GM18517 (cell line): ENCODE measurements at regions not wholly inside any gene's neighbourhood (a gene's known extent, or its start where the extent isn't known, plus 50 kb on each side); places are given as distances from the start of the nearest gene placed in this dataset.

ENCODE experiments used
- ATAC-seq: cut with Tn5 transposase; IDR thresholded peaks from one replicate; pipeline ENCODE4 v1.9.1; 2021; ENCODE audit warnings: mild to moderate bottlenecking, moderate library complexity; ENCODE audit not compliant: unreplicated experiment

- no peak for ATAC-seq
These were observed 170.2 kb upstream of the NUDT6 start for GRCh38 chr4:123092586-123092985.

- ATAC-seq, result no peak
These were observed 170.8 kb upstream of the NUDT6 start for GRCh38 chr4:123093236-123093635.

- ATAC-seq, result no peak
These were observed 173.6 kb upstream of the NUDT6 start for GRCh38 chr4:123096038-123096437.

GRCh38 chr4:123102897-123103471, 180.6 kb upstream of the NUDT6 start:
- peak; percentile 83 for ATAC-seq

- no peak for ATAC-seq
These were observed 182.1 kb upstream of the NUDT6 start for GRCh38 chr4:123104310-123105025.

DNA sequence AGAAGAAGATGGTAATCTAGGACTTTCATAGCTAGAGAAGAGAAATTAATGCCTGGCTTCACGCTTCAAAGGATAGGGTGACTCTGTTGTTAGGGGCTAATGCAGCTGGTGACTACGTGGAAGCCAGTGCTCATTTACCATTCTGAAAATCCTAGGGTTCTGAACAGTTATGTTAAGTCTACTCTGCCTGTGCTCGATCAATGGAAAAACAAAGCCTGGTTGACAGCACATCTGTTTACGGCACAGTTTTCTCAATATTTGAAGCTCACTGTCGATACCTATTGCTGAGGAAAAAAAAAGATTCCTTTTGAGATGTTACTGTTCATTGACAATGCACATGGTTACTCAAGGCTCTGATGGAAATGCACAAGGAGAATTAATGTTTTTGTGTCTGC, 182.6 kb upstream of the NUDT6 start:
- no peak for ATAC-seq

GRCh38 chr4:123106747-123107146, 184.3 kb upstream of the NUDT6 start:
- ATAC-seq, result no peak

GRCh38 chr4:123107444-123108252, 185.3 kb upstream of the NUDT6 start:
- ATAC-seq, result no peak

- ATAC-seq, result no peak
These were observed 186.7 kb upstream of the NUDT6 start for GRCh38 chr4:123109139-123109538.

DNA sequence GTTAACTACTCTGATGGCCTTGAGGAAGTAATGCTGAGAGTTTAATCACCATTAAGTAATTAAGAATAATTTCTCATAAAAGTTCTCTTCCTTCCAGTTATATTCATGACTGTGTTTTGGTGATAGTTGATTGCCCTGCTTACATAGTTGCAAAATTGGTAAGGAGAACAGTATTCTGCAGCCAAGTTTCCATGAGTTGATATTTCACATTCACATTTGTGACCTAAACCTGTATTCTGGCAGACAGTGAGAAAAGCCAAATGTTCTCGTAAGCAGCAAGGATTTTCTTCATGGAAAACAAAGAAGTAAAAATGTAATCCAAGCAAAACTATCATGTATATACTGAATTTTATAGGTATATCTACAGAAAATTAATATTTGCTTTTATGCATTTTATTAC, 187.8 kb upstream of the NUDT6 start:
- ATAC-seq, result no peak

DNA sequence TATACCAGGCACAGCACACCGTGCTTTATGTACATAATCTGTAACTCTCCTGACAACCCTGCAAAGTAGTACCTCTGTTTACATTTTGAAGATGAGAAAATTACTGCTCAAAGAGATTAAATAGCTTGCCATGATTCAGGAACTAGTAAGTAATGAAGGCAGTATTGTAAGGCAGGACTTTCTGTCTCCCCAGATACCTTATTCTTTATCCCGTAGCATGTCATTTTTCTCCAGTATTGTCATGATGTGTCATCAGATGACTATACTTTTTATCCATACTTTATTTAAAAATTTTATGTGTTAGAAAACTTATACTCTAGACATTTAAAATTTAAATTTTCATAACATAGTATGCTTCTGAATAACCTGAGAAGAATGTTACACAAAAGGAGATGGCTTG, 188.3 kb upstream of the NUDT6 start:
- ATAC-seq, result no peak

- no peak for ATAC-seq
These were observed 190.8 kb upstream of the NUDT6 start for GRCh38 chr4:123113155-123113554.

DNA sequence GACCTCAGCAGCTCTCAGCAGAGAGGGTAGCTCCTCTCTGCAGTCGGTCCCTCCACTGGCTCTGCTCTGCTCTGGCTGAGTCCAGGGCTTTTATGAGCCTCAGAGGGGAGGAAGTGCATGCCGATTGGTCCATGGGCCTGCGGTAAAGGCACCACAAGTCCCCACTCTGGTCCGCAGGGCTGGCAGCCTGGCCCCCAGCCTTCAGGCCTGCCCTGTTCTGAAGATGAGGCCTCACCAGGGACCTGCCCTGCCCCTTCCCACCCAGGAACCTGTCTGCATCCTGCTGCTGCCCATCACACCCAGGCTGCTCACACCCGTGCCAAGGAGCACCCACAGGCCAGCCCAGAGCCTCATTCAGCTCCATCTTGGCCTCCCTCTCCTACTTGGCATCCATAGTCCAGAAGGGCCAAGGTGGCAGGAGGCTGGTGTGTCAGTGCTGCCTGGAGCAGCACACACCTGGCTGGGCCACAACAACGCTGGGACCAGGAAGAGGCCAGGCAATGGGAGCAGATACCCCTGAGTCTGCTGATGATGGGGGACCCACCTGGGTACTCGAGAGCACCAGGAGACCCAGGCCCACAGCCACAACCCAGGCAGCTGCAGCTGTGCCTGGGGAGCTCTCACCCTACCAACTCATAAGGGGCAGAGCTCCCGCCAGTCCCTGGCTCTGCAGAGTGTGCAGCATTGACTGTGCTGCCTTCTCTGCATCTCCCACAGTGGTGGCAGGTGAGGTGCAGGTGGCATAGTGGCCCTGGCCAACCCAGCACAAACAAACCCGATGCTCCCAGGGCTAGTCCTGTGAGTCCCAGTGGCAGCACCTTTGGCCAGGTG, 191.9 kb upstream of the NUDT6 start:
- no peak for ATAC-seq

DNA sequence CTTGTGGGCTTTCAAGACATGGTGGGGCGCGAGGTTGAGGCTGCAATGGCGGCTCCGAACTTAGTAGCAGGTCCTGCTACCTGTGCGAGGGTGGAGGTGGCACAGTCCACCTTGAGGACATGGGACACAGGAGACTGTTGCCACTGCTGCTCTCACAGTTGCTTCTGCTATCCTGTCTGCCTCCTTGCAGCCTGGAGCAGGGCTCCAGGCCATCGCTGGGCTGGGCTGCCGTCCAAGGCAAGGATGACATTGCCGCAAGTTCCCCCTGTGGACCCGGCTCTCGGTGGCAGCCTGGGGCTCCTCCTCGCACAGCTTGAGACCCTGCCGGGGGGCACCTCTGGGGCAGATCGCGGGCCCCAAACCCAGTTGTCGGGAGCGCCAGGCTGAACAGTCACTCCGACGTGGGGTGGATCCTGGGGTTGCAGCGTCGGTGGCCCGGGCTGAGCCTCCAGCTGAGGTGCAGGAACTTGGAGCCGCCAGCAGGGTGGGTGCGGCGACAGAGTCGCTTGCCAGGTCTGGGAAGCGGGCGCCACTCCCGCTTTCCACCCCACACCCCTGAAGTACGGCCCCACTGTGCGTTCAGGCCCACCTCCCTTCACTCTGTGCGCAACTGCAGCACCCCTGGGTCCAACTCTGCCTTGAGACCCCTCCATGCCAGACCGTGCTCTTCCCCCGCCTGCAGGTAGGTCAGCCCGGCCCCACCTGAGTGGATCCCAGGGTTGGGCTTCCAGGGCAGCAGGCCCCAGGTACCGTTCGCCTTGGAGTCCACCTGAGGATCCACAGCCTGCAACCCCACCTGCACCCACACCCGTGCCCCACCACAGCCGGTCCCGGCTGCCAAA, 192.7 kb upstream of the NUDT6 start:
- ATAC-seq, result no peak

DNA sequence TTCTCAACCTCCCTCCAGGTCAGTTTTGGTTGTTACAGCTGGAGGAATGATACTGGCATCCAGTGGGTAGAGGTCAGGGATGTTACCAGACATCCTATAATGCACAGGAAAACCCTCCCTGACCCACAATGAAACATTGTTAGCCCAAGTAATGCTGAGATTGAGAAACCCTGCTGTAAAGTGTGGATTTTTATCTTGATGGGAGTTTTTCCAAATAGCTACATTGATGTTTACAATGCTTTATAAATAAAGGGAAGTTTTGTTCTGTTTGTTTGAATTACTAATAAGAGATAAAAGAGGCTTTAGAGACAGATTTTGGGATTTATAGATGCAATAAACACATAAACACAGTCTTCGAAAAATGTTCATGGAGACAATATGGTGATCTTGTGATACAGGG, 194.0 kb upstream of the NUDT6 start:
- no peak for ATAC-seq

DNA sequence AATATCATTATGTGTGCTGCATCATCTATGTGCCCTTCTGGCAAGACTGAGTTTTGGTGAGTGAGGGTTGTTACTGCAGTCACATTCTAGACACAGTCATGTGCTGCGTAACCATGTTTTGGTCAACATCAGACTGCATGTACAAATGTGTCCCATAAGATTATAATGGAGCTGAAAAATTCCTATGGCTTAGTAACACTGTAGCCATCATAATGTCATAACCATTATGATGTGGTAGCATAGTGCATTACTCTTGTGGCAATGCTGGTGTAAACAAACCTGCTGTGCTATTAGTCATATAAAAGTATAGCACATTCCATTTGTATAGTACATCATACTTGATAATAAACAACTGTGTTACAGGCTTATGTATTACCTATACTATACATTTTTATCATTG, 198.1 kb upstream of the NUDT6 start:
- no peak for ATAC-seq

DNA sequence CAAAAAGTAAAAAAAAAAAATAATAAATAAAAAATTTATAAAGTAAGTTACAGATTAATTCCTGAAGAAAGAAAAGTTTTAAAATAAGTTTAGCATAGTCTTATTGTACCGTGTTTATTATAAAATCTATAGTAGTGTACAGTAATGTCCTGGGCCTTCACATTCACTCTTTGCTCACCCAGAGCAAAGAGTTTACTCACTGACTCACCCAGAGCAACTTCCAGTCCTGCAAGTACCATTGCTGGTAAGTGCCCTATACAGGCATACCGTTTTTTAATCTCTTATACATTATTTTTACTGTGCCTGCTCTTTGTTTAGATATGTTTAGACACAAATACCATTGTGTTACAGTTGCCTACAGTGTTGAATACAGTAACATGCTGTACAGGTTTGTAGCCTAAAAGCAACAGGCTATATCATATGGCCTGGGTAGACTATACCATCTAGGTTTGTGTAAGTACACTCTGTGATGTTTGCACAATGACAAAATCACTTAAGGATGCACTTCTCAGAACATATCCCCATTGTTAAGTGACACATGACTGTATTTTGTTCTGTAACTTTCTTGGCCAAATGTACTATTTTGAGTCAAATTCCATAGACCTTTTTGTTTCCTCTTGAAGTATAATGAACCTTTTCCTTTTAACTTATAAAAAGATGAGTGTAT, 199.0 kb upstream of the NUDT6 start:
- no peak for ATAC-seq

DNA sequence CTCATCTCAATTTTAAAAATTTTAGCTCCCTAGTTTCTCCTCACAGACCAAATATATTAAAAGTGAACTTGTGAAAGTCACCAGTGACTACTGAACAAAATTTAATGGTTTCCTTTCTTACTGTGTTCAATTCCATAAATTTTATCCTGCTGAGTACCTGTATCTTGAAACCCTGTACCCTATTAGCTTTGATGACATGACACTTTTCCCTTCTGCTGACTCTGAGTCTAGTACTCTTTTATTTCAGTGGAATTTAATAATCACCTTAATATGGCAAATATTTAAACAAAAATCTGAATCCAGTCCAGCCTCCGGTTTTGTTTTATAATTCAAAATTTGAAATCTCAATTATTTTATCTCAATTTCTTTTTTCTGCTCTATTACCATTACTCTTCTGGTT, 203.1 kb upstream of the NUDT6 start:
- ATAC-seq, result no peak

- ATAC-seq, result no peak
These were observed 204.8 kb upstream of the NUDT6 start for GRCh38 chr4:123127218-123127617.

- no peak for ATAC-seq
These were observed 205.5 kb upstream of the NUDT6 start for GRCh38 chr4:123127875-123128274.
